ENCODE measurements at regions not wholly inside any gene's neighbourhood (a gene's known extent, or its start where the extent isn't known, plus 50 kb on each side); places are given as distances from the start of the nearest gene placed in this dataset.

DNA sequence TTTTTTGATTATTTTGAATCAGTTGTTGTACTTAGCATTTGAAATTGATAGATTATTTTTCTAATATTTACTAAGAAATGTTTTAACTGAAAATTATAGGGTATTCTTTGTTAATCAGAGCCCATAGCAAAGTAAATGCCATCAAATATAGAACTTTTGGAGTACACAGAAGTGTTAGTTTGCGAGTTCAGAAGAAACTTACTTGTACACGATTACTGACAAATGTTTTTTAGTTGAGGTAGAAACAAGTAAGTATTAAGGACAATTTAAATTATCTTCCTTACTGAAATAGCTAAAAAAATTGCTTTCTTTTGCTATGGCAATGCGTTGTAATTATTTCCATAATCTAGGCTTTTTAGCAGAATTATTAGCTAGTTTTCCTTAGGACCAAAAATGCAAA, 692.2 kb downstream of the USP25 start:
- Mint-ChIP-seq H3K27me3 (no peaks in the 10 kb centered on the region), H3K9me3 (no peaks in the 10 kb centered on the region), H3K36me3 (no peaks in the 10 kb centered on the region), H3K4me1 (ENCODE audit: low read depth) (no peaks in the 10 kb centered on the region), H3K27ac (no peak overlapping the region), H3K4me3 (no peak overlapping the region)
- DNase-seq = no peak
- intact Hi-C loops (cut with micrococcal nuclease) = no loop called here
- POLR2A ChIA-PET = no interaction called here
- CTCF ChIA-PET = interaction anchor here (0.6 kb wide), 1 partner anchor 26 kb away, joined by 3 read pairs; no protein-coding TSS in a partner anchor

DNA sequence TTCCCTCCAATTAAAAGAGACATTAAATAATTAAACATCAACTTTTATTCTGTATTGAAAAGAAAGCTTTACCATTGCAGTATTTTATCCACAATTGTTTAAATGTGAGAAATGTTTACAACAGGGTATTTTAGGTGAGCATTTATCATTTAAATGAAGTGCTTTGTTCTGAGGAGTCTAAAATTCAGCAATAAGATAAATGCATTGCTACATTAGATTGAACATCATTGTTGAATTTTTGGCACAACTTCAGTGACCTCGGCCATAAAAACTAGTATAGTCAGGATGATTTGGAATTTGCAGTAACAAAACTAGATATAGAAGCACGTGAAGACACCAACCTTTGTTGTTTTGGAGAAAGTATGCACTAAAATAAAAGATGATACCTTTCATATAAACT, 692.9 kb downstream of the USP25 start:
- Mint-ChIP-seq H3K36me3 (no peaks in the 10 kb centered on the region), H3K27ac (no peak overlapping the region), H3K4me3 (no peak overlapping the region), H3K9me3 (no peaks in the 10 kb centered on the region), H3K27me3 (no peaks in the 10 kb centered on the region), H3K4me1 (ENCODE audit: low read depth) (no peaks in the 10 kb centered on the region)
- ChIA-PET CTCF (no interaction called here), POLR2A (no interaction called here)
- no peak for DNase-seq
- intact Hi-C loops (cut with micrococcal nuclease) = no loop called here

DNA sequence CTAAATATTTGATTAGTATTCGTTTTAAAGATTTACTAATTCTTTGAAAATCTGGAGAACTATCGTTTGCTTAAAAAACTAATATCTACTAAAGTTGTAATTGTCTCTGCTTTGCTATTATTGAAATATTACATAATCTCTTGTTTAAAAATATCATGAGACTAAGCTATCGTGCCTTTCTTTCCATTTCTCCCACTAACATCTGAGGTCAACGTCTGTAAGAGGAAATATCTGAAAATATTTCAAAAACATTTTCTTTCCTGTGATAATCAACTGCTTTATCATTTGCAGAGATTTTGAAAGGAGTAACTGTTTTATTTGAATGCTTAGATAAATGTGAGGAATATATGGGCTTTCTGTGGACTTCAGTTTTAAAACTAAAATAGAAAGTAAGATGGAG, 694.1 kb downstream of the USP25 start:
- Mint-ChIP-seq H3K36me3 (no peaks in the 10 kb centered on the region), H3K27me3 (no peaks in the 10 kb centered on the region), H3K27ac (no peak overlapping the region), H3K9me3 (no peaks in the 10 kb centered on the region), H3K4me1 (ENCODE audit: low read depth) (no peaks in the 10 kb centered on the region), H3K4me3 (no peak overlapping the region)
- intact Hi-C loops (cut with micrococcal nuclease) = no loop called here
- no peak for DNase-seq
- ChIA-PET CTCF (no interaction called here), POLR2A (no interaction called here)

DNA sequence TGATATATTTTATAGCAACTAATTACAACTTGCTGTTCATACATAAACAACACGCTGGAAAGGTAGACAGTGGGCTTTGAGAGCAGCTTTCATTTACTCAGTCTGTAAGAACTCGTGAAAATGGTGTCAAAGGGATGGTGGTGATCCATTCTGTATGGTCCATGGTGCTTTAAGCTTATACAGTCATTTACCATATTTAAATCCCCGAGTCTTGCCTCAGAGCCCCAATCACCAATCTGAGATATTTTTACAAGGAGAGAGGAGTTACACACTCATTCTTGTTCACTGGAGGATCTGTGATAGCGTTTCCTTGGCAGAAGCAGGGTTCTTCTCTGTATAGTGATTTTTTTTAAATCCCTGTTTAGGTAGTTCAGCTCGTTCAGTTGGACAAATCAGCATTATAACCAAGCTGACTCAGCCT, 694.6 kb downstream of the USP25 start:
- intact Hi-C loops (cut with micrococcal nuclease) = no loop called here
- ChIA-PET CTCF (no interaction called here), POLR2A (no interaction called here)
- Mint-ChIP-seq H3K4me1 (ENCODE audit: low read depth) (no peaks in the 10 kb centered on the region), H3K27me3 (no peaks in the 10 kb centered on the region), H3K4me3 (no peak overlapping the region), H3K9me3 (no peaks in the 10 kb centered on the region), H3K27ac (no peak overlapping the region), H3K36me3 (no peaks in the 10 kb centered on the region)
- no peak for DNase-seq

DNA sequence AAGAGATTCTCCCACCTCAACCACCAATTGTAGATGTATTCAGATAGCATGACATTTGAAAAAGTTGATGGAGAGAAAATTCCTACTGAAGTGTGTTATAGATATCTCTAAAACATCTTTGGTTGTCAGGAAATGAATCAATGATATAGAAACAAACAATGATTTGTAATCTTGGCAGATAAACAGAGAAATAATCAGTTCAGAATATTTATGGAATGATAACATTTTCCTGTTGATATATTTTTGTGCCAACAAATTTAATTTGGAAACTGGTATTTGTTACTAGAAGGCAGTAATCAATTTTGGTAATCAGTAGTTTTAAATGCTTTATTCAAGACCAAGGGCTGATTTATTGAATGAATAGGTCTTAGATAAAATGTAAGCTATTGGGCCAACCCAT, 695.6 kb downstream of the USP25 start:
- intact Hi-C loops (cut with micrococcal nuclease) = no loop called here
- no peaks in the 10 kb centered on the region for H3K36me3 Mint-ChIP-seq
- CTCF ChIA-PET = no interaction called here
- no peak overlapping the region for H3K4me3 Mint-ChIP-seq
- H3K9me3 Mint-ChIP-seq = no peaks in the 10 kb centered on the region
- H3K4me1 Mint-ChIP-seq (ENCODE audit: low read depth) = no peaks in the 10 kb centered on the region
- H3K27me3 Mint-ChIP-seq = no peaks in the 10 kb centered on the region
- POLR2A ChIA-PET = no interaction called here
- DNase-seq = no peak
- no peak overlapping the region for H3K27ac Mint-ChIP-seq

DNA sequence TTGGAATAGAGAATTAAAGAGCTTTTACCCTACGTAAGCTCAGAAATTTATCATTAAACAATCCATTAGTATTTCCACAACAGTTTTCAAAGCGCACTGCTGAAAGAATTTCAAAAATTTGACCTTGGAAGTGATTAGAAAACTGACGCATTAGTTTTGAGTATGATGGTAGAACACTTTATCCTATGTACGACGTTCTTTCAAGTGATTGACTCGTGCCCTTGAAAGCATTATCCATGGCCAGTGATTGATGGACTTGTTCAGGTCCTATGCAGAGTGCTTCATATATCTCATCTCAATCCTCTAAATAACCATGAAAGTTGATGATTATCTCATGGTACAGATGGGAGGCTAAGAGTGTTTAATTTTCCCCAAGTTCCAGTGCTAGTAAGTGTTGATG, 697.2 kb downstream of the USP25 start:
- ChIA-PET CTCF (no interaction called here), POLR2A (no interaction called here)
- no peaks in the 10 kb centered on the region for H3K36me3 Mint-ChIP-seq
- no peaks in the 10 kb centered on the region for H3K4me1 Mint-ChIP-seq (ENCODE audit: low read depth)
- DNase-seq = no peak
- H3K27ac Mint-ChIP-seq = no peak overlapping the region
- intact Hi-C loops (cut with micrococcal nuclease) = no loop called here
- no peaks in the 10 kb centered on the region for H3K27me3 Mint-ChIP-seq
- H3K4me3 Mint-ChIP-seq = no peak overlapping the region
- H3K9me3 Mint-ChIP-seq = no peaks in the 10 kb centered on the region

DNA sequence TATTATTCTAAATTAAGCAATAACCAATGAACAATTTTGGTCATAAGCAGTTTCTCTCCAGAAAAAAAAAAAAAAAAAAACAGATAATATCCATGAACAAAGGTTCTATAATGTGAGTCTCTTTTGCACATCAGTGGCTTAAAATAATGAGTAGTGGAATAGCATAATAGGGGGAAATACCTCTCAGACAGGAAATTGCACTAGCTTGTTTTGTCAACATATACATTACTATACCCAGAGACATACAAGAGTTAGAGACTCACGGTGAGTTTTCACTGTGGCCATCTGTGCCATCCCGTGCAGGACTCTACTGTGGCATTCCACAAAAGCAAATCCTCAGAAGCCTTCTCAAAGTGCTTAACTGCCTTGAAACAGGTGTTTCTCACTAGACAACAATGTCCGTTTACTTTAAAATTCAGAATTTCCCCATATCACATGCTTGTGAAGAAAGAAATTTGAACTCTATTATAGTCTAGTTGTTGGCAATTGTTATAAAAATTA, 697.9 kb downstream of the USP25 start:
- no peaks in the 10 kb centered on the region for H3K36me3 Mint-ChIP-seq
- intact Hi-C loops (cut with micrococcal nuclease) = no loop called here
- CTCF ChIA-PET = no interaction called here
- no peaks in the 10 kb centered on the region for H3K9me3 Mint-ChIP-seq
- POLR2A ChIA-PET = no interaction called here
- DNase-seq = no peak
- H3K4me1 Mint-ChIP-seq (ENCODE audit: low read depth) = no peaks in the 10 kb centered on the region
- no peaks in the 10 kb centered on the region for H3K27me3 Mint-ChIP-seq
- no peak overlapping the region for H3K4me3 Mint-ChIP-seq
- no peak overlapping the region for H3K27ac Mint-ChIP-seq

DNA sequence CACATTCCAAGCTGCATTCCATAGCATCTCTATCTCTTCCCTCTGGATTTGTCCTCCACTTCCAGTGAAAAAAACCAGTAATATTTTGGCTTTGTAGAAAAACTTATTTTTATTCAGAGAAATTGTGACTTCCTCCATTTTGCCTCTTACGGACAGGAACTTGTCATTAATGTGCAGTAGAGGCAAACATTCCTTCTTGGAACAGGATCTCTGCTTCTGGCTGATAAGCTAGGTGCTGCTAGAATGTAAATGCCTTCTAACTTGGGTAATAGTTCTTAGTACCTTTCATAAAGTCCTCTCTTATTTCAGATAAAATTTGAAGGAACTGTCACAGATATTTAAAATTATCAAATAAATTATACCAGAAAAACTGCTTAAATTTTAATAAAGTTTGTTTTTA, 707.8 kb downstream of the USP25 start:
- Mint-ChIP-seq H3K27ac (no peak overlapping the region), H3K4me3 (no peak overlapping the region), H3K4me1 (ENCODE audit: low read depth) (no peaks in the 10 kb centered on the region), H3K27me3 (no peaks in the 10 kb centered on the region), H3K9me3 (no peaks in the 10 kb centered on the region), H3K36me3 (no peaks in the 10 kb centered on the region)
- ChIA-PET CTCF (no interaction called here), POLR2A (no interaction called here)
- intact Hi-C loops (cut with micrococcal nuclease) = no loop called here
- DNase-seq = no peak

DNA sequence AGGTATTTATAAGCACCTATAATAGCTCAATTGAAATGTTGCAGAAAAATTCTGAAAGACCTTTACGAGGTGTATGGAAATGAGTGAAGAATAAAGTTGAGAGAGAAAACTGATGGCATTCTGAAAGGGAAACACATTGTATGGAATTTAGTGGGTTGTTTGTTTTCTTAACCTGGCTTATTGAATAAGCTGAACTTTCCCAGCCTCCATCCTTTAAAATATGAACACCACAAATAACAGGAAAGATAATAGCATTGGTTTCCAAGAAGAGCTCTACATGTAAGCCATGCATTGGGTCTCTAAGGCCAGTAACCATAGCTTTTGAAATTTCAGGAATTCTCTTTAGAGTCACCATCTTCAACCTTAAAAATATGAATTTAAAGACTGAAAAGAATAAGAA, 709.0 kb downstream of the USP25 start:
- no peaks in the 10 kb centered on the region for H3K27me3 Mint-ChIP-seq
- H3K27ac Mint-ChIP-seq = no peak overlapping the region
- intact Hi-C loops (cut with micrococcal nuclease) = no loop called here
- CTCF ChIA-PET = no interaction called here
- POLR2A ChIA-PET = no interaction called here
- no peak for DNase-seq
- no peaks in the 10 kb centered on the region for H3K4me1 Mint-ChIP-seq (ENCODE audit: low read depth)
- peaks cover 2% of the 10 kb centered on the region for H3K9me3 Mint-ChIP-seq
- H3K4me3 Mint-ChIP-seq = no peak overlapping the region
- H3K36me3 Mint-ChIP-seq = no peaks in the 10 kb centered on the region

DNA sequence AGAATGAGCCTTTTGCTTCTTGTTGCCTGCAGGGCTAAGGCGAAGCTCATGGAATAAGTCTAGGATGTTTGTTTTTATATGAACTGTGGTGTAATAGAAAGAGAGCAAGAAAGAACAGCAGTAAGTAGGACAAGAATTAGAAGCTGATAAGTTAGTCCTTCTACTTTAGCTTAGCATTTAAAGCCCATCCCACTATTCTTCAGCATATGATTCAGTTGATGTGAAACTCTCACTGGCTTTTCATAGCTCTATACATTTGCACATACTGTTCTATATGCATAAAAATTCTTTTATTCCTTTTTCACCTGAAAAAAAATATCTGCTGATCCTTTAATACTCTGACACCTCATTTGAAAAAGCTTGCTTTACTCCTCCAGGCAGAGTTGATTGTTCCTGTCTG, 712.0 kb downstream of the USP25 start:
- Mint-ChIP-seq H3K9me3 (peaks cover 8% of the 10 kb centered on the region), H3K4me1 (ENCODE audit: low read depth) (no peaks in the 10 kb centered on the region), H3K27ac (no peak overlapping the region), H3K27me3 (no peaks in the 10 kb centered on the region), H3K36me3 (no peaks in the 10 kb centered on the region), H3K4me3 (no peak overlapping the region)
- intact Hi-C loops (cut with micrococcal nuclease) = no loop called here
- ChIA-PET POLR2A (no interaction called here), CTCF (no interaction called here)
- DNase-seq = no peak

DNA sequence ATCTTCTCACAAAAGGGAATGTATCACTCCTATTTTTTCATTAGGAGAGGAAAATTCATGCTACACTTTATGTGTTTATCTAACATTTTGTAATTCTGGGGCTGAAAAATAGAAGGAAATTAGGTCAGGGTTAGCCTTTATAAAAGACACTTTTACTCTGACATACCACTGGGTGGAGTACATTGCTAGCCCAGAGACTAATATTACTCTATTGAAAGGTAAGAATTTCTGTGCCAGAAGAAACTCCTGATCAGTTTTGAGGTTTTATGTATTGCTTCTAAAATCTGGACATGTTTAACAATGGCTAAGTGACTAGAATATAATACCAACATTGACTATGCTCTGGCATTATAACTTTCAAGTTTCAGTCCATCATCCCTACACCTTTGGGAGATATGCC, 724.6 kb downstream of the USP25 start:
- no peak overlapping the region for H3K27ac Mint-ChIP-seq
- no peaks in the 10 kb centered on the region for H3K4me1 Mint-ChIP-seq (ENCODE audit: low read depth)
- H3K9me3 Mint-ChIP-seq = no peaks in the 10 kb centered on the region
- CTCF ChIA-PET = no interaction called here
- DNase-seq = no peak
- H3K27me3 Mint-ChIP-seq = no peaks in the 10 kb centered on the region
- intact Hi-C loops (cut with micrococcal nuclease) = no loop called here
- H3K36me3 Mint-ChIP-seq = no peaks in the 10 kb centered on the region
- no peak overlapping the region for H3K4me3 Mint-ChIP-seq
- POLR2A ChIA-PET = no interaction called here

DNA sequence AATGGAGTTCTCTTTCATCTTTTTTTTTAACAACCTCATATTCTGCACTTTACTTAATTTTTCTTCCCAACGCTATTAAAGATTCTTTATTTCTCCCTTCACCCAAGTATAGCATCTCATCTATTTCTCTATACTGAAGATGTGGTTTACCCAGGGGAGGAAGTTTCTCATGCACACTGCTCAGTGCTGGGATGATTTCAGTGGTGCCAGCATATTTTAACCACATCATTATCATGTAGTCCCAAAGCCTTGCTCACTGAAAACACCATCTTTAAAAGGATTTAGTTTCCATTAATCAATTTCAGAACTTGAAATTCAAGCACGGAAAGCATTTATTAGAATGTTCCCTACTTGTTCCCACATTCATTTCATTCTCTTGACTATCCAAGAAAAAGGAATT, 725.7 kb downstream of the USP25 start:
- H3K4me1 Mint-ChIP-seq (ENCODE audit: low read depth) = no peaks in the 10 kb centered on the region
- DNase-seq = no peak
- CTCF ChIA-PET = no interaction called here
- intact Hi-C loops (cut with micrococcal nuclease) = no loop called here
- H3K27me3 Mint-ChIP-seq = no peaks in the 10 kb centered on the region
- H3K36me3 Mint-ChIP-seq = no peaks in the 10 kb centered on the region
- no peak overlapping the region for H3K4me3 Mint-ChIP-seq
- POLR2A ChIA-PET = no interaction called here
- peaks cover 3% of the 10 kb centered on the region for H3K9me3 Mint-ChIP-seq
- no peak overlapping the region for H3K27ac Mint-ChIP-seq

DNA sequence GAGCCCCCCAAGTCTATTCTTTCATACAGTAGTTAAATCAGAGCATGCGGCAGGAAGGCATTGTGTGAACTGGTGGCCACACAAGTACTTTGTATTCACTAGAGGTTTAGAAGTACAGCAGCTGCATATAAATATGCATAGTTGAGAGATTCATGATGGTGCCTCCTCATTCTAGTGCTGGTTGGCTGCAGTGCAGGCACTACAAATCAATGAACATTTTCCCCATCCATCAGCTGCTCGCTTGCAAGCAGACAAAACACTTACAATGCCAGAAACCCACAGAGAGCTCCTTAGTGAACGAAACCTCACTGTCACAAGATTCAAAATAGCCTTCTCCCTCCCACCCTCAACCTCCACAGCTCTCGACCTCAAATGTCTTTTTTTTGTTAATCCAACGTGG, 726.2 kb downstream of the USP25 start:
- H3K4me1 Mint-ChIP-seq (ENCODE audit: low read depth) = no peaks in the 10 kb centered on the region
- POLR2A ChIA-PET = no interaction called here
- peaks cover 3% of the 10 kb centered on the region for H3K9me3 Mint-ChIP-seq
- no peak overlapping the region for H3K27ac Mint-ChIP-seq
- CTCF ChIA-PET = no interaction called here
- DNase-seq = no peak
- H3K4me3 Mint-ChIP-seq = no peak overlapping the region
- intact Hi-C loops (cut with micrococcal nuclease) = no loop called here
- H3K27me3 Mint-ChIP-seq = no peaks in the 10 kb centered on the region
- H3K36me3 Mint-ChIP-seq = no peaks in the 10 kb centered on the region

DNA sequence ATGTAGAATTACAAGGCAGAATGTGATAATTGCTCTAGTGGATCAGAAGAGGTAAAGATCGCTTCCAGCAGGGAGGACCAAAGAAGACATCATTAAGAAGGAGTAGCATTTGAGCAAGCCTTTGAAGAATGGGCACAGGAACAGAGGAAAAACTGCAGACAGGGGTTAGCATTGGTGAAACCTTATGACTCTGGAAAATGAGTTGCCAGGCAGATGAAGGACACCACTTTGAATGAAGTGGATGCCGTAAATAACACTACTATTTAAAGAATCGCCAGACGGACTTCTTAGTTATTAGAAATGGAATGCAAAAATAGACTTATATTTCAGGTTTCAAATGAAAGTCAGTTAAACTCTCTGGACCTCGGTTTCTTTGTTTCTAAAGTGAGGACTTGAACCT, 727.7 kb downstream of the USP25 start:
- peaks cover 3% of the 10 kb centered on the region for H3K9me3 Mint-ChIP-seq
- no peak for DNase-seq
- no peaks in the 10 kb centered on the region for H3K27me3 Mint-ChIP-seq
- CTCF ChIA-PET = no interaction called here
- POLR2A ChIA-PET = no interaction called here
- no peak overlapping the region for H3K4me3 Mint-ChIP-seq
- no peak overlapping the region for H3K27ac Mint-ChIP-seq
- no peaks in the 10 kb centered on the region for H3K4me1 Mint-ChIP-seq (ENCODE audit: low read depth)
- intact Hi-C loops (cut with micrococcal nuclease) = no loop called here
- no peaks in the 10 kb centered on the region for H3K36me3 Mint-ChIP-seq

All from activated CD4-positive, alpha-beta memory T cell treated with anti-CD3 and anti-CD28 coated beads for 36 hours (primary cell).